SK-N-SH (cell line): ENCODE measurements at regions not wholly inside any gene's neighbourhood (a gene's known extent, or its start where the extent isn't known, plus 50 kb on each side); places are given as distances from the start of the nearest gene placed in this dataset.

Experiments
- CTCF ChIA-PET: fragments of 300-600, 350-600 bp; formaldehyde crosslinking; extraction: SDS; loops from one replicate; lab custom pipeline; 2021; lab: Yijun Ruan, JAX
- POLR2A ChIA-PET: fragments of 350-600 bp; sonication (Branson Sonifier 250); formaldehyde crosslinking; extraction: SDS; loops from one replicate; lab custom pipeline; 2020; ENCODE audit warnings: antibody characterized with exemption, inconsistent platforms; lab: Yijun Ruan, JAX
- DNase-seq: peaks from one replicate; pipeline ENCODE4 v3.0.0; 2012
- H2AFZ ChIP-seq: fragments of 200-600 bp; sonication (generic); 2 replicates; pipeline ENCODE4 v1.8.1; 2016; ENCODE audit warnings: antibody characterized with exemption, mild to moderate bottlenecking, low read depth
- H3F3A ChIP-seq: fragments of 200-600 bp; sonication (generic); replicated peaks from 2 replicates; pipeline ENCODE3; 2016; ENCODE audit warnings: antibody characterized with exemption, mild to moderate bottlenecking; ENCODE audit not compliant: insufficient read depth
- H3K27ac ChIP-seq, 2 experiments: fragments of 200-500 bp in 1 of 2; fragments of 200-600 bp in 1 of 2; sonication (Bioruptor generic) in 1 of 2; sonication (generic), shearing (Covaris generic) in 1 of 2; 2 replicates each; pipeline versions ENCODE4 v1.5.1 to v1.6.1; 2014 to 2016; ENCODE audit warnings: low read depth in 2 of 2, inconsistent platforms in 1 of 2, low read length in 1 of 2, mild to moderate bottlenecking in 1 of 2, mixed read lengths in 1 of 2
- H3K27me3 ChIP-seq: fragments of 200-600 bp; sonication (generic), shearing (Covaris generic); 2 replicates; pipeline ENCODE4 v1.6.1; 2016; ENCODE audit warnings: mixed run types; ENCODE audit not compliant: insufficient read depth
- H3K36me3 ChIP-seq, 2 experiments: fragments of 200-500 bp in 1 of 2; fragments of 200-600 bp in 1 of 2; sonication (Bioruptor generic) in 1 of 2; sonication (generic) in 1 of 2; replicated peaks in 1 of 2; 2 replicates each; pipeline versions ENCODE3 to v1.5.1; 2014 to 2016; ENCODE audit warnings: low read length in 1 of 2, mild to moderate bottlenecking in 1 of 2; ENCODE audit not compliant: insufficient read depth in 2 of 2, control insufficient read depth in 1 of 2
- H3K4me1 ChIP-seq, 2 experiments: fragments of 200-500 bp in 1 of 2; fragments of 200-600 bp in 1 of 2; sonication (Bioruptor generic) in 1 of 2; sonication (generic), shearing (Covaris generic) in 1 of 2; 2 replicates each; pipeline versions ENCODE4 v1.5.1 to v1.6.1; 2014 to 2016; ENCODE audit warnings: low read depth in 1 of 2, low read length in 1 of 2, mixed run types in 1 of 2; ENCODE audit not compliant: insufficient read depth in 2 of 2, control insufficient read depth in 1 of 2
- H3K4me2 ChIP-seq: fragments of 200-600 bp; sonication (generic), shearing (Covaris generic); 2 replicates; pipeline ENCODE4 v1.6.1; 2017; ENCODE audit warnings: mixed run types
- H3K4me3 ChIP-seq, 2 experiments: fragments of 200-500 bp in 1 of 2; fragments of 200-600 bp in 1 of 2; sonication (Bioruptor generic) in 1 of 2; sonication (generic), shearing (Covaris generic) in 1 of 2; 2 replicates each; pipeline versions ENCODE4 v1.5.1 to v1.8.1; 2014 to 2016; ENCODE audit warnings: low read depth in 2 of 2, inconsistent platforms in 1 of 2, low read length in 1 of 2, mild to moderate bottlenecking in 1 of 2, mixed read lengths in 1 of 2, moderate library complexity in 1 of 2
- H3K79me2 ChIP-seq: fragments of 200-600 bp; sonication (generic); 2 replicates; pipeline ENCODE4 v1.8.1; 2017; ENCODE audit warnings: mild to moderate bottlenecking; ENCODE audit not compliant: insufficient read depth
- H3K9ac ChIP-seq: fragments of 200-600 bp; sonication (generic); 2 replicates; pipeline ENCODE4 v1.6.1; 2017; ENCODE audit warnings: mixed run types
- H3K9me2 ChIP-seq: fragments of 200-600 bp; sonication (generic); 2 replicates; pipeline ENCODE4 v1.6.1; 2017; ENCODE audit warnings: mixed run types
- H3K9me3 ChIP-seq: fragments of 200-600 bp; sonication (generic); 2 replicates; pipeline ENCODE4 v1.6.1; 2017; ENCODE audit warnings: mixed run types, mild to moderate bottlenecking, moderate library complexity
- H4K20me1 ChIP-seq: fragments of 200-600 bp; sonication (generic); 2 replicates; pipeline ENCODE4 v1.6.1; 2017; ENCODE audit warnings: mild to moderate bottlenecking, mixed run types; ENCODE audit not compliant: insufficient read depth
- EP300 ChIP-seq, 2 experiments: IDR thresholded peaks; 2 replicates each; pipeline versions ENCODE4 v1.4.0 to v1.6.1; 2012; ENCODE audit warnings: borderline replicate concordance in 1 of 2, low read depth in 1 of 2, low read length in 1 of 2
- FOXJ3 ChIP-seq: sonication (generic); formaldehyde crosslinking; IDR thresholded peaks from 2 replicates; pipeline ENCODE4 v1.5.1; 2020; ENCODE audit warnings: mild to moderate bottlenecking, missing genetic modification reagents
- GATA2 ChIP-seq: sonication (generic); formaldehyde crosslinking; IDR thresholded peaks from 2 replicates; pipeline ENCODE4 v1.5.0; 2020; ENCODE audit warnings: mild to moderate bottlenecking, missing genetic modification reagents
- JUND ChIP-seq: IDR thresholded peaks from 2 replicates; pipeline ENCODE4 v1.4.0; 2012
- MAX ChIP-seq: IDR thresholded peaks from 2 replicates; pipeline ENCODE4 v1.4.0; 2012; ENCODE audit warnings: low read depth
- MXI1 ChIP-seq: IDR thresholded peaks from 2 replicates; pipeline ENCODE4 v1.6.1; 2012; ENCODE audit warnings: mild to moderate bottlenecking, low read depth, low read length, improper control_type of control experiment
- RAD21 ChIP-seq: IDR thresholded peaks from 2 replicates; pipeline ENCODE4 v1.6.1; 2012; ENCODE audit warnings: mild to moderate bottlenecking, low read length
- RCOR1 ChIP-seq: fragments of 150-350 bp; IDR thresholded peaks from 2 replicates; pipeline ENCODE4 v1.6.1; 2017; ENCODE audit warnings: antibody characterized with exemption, low read length
- RFX5 ChIP-seq: IDR thresholded peaks from 2 replicates; pipeline ENCODE4 v1.6.1; 2012; ENCODE audit warnings: mild to moderate bottlenecking, improper control_type of control experiment, low read length
- SIN3A ChIP-seq: IDR thresholded peaks from 2 replicates; pipeline ENCODE4 v1.6.1; 2012; ENCODE audit warnings: low read depth, mild to moderate bottlenecking, low read length, moderate library complexity, borderline replicate concordance
- TAF1 ChIP-seq: IDR thresholded peaks from 2 replicates; pipeline ENCODE4 v1.6.1; 2012; ENCODE audit warnings: low read depth, mild to moderate bottlenecking, low read length, moderate library complexity, borderline replicate concordance
- TCF12 ChIP-seq: IDR thresholded peaks from 2 replicates; pipeline ENCODE4 v1.4.0; 2012
- TEAD4 ChIP-seq: IDR thresholded peaks from 2 replicates; pipeline ENCODE4 v1.4.0; 2012; ENCODE audit warnings: mild to moderate bottlenecking, borderline replicate concordance; ENCODE audit not compliant: insufficient read depth
- WGBS: methylation state at CpG from one replicate; pipeline ENCODE4 v1.1.6; 2017; ENCODE audit warnings: low lambda C conversion rate; 5-methylcytosine and 5-hydroxymethylcytosine counted together
- TF ChIP-seq, protein P1 (sequence below): fragments of 150-350 bp; IDR thresholded peaks from 2 replicates; pipeline ENCODE4 v1.6.1; 2017; ENCODE audit warnings: antibody characterized with exemption, low read length, low read depth, borderline replicate concordance
- TF ChIP-seq, protein P2 (sequence below): IDR thresholded peaks from 2 replicates; pipeline ENCODE4 v1.6.1; 2012; ENCODE audit warnings: mild to moderate bottlenecking, low read depth, low read length, moderate library complexity

DNA sequence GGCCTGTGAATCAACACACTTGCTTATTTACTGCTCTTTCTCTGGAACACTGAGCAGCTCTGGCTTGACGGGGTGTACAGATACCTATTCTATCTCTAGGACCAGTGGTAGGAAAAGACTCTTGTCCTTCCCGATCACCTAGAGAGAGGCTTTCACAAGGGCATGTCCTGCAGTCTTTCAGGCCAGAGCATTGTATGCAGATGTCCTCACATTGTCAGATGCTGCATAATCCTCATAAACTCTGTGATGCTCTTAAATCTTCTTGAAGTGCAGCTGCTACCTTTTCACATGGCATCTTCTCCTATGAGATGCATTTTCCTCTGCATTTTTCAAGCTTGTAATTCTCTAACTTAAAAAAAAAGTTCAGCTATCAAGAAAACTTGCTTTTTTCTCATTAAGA lies 369.4 kb downstream of the OLFM4 start:
- no peaks in the 10 kb centered on the region for H3K9me2 ChIP-seq
- H3F3A ChIP-seq = no peaks in the 10 kb centered on the region
- no peaks in the 10 kb centered on the region for H4K20me1 ChIP-seq
- DNase-seq = no peak
- WGBS = 10% methylated on average over 2 of the region's 2 CpGs
- no peaks in the 10 kb centered on the region for H3K36me3 ChIP-seq
- no peaks in the 10 kb centered on the region for H3K27me3 ChIP-seq
- ChIA-PET CTCF (interaction anchor here (1.6 kb wide), 1 partner anchor 16 kb away, joined by 3 read pairs; no protein-coding TSS in a partner anchor), POLR2A (no interaction called here)
- H3K4me1 ChIP-seq = no peaks in the 10 kb centered on the region
- H3K4me2 ChIP-seq = no peak overlapping the region
- TF ChIP-seq RAD21 (no peak), MAX (no peak), GATA2 (CRISPR knock-in tag) (no peak), TCF12 (no peak), RFX5 (no peak), SIN3A (no peak)
- TF ChIP-seq, protein P1, sequence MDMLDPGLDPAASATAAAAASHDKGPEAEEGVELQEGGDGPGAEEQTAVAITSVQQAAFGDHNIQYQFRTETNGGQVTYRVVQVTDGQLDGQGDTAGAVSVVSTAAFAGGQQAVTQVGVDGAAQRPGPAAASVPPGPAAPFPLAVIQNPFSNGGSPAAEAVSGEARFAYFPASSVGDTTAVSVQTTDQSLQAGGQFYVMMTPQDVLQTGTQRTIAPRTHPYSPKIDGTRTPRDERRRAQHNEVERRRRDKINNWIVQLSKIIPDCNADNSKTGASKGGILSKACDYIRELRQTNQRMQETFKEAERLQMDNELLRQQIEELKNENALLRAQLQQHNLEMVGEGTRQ = no peak
- H3K27ac ChIP-seq = no peak overlapping the region
- H3K4me3 ChIP-seq = no peak overlapping the region
- no peak overlapping the region for H3K9ac ChIP-seq
- H2AFZ ChIP-seq = no peak overlapping the region
- no peaks in the 10 kb centered on the region for H3K79me2 ChIP-seq
- H3K9me3 ChIP-seq = no peaks in the 10 kb centered on the region

GRCh38 chr13:53405616-53406015 lies 377.0 kb downstream of the OLFM4 start:
- no peak overlapping the region for H3K4me3 ChIP-seq
- H3F3A ChIP-seq = no peaks in the 10 kb centered on the region
- ChIA-PET POLR2A (no interaction called here), CTCF (interaction anchor here (0.6 to 1.0 kb wide), 3 partner anchors 19 to 195 kb away, joined by 3 to 4 read pairs (median 3); no protein-coding TSS in a partner anchor)
- no peaks in the 10 kb centered on the region for H3K9me3 ChIP-seq
- WGBS = 21% methylated on average over 8 of the region's 8 CpGs
- TF ChIP-seq, protein P1 = no peak
- no peak for TF ChIP-seq TAF1
- H3K36me3 ChIP-seq = no peaks in the 10 kb centered on the region
- H3K4me2 ChIP-seq = no peak overlapping the region
- no peak overlapping the region for H2AFZ ChIP-seq
- peak; percentile 15 for DNase-seq
- no peaks in the 10 kb centered on the region for H4K20me1 ChIP-seq
- H3K27me3 ChIP-seq = no peaks in the 10 kb centered on the region
- H3K79me2 ChIP-seq = no peaks in the 10 kb centered on the region
- H3K9ac ChIP-seq = no peak overlapping the region
- H3K27ac ChIP-seq = no peak overlapping the region
- H3K9me2 ChIP-seq = no peaks in the 10 kb centered on the region
- peaks cover 0 to 12% of the 10 kb centered on the region in 2 experiments; a peak in 1 of 4 replicates for H3K4me1 ChIP-seq

DNA sequence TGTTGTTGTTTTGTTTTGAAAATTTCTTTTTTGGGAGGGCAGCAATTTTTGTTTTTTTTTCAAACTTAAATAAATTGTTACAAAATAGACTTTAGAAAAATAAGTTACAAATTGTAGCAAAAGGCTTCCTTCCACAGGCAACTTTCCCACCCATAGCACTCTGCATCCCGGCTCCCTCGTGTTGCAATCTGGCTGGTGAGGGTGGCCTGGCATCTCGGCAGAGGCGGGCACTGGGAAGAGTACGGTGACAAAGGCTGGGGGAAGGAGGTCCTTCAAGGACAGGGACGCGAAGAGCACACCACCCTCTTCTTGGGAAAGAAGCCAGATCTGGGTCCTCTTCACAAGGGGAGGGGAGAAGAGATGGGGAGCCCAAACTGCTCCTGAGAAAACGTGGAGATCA lies 379.7 kb downstream of the OLFM4 start:
- Histone ChIP-seq H3K36me3 (no peaks in the 10 kb centered on the region), H3K4me2 (no peak overlapping the region)
- 70% methylated on average over 8 of the region's 8 CpGs for WGBS
- TF ChIP-seq RCOR1 (no peak), EP300 (IDR thresholded peaks at IDR 0.05; ENCODE audit: borderline replicate concordance in 1 of 2, low read depth in 1 of 2, low read length in 1 of 2) (no peak), GATA2 (CRISPR knock-in tag) (no peak), MXI1 (no peak), MAX (no peak), TAF1 (no peak), JUND (no peak), RAD21 (no peak), FOXJ3 (no peak), RFX5 (no peak), TEAD4 (no peak)
- TF ChIP-seq, protein P2, sequence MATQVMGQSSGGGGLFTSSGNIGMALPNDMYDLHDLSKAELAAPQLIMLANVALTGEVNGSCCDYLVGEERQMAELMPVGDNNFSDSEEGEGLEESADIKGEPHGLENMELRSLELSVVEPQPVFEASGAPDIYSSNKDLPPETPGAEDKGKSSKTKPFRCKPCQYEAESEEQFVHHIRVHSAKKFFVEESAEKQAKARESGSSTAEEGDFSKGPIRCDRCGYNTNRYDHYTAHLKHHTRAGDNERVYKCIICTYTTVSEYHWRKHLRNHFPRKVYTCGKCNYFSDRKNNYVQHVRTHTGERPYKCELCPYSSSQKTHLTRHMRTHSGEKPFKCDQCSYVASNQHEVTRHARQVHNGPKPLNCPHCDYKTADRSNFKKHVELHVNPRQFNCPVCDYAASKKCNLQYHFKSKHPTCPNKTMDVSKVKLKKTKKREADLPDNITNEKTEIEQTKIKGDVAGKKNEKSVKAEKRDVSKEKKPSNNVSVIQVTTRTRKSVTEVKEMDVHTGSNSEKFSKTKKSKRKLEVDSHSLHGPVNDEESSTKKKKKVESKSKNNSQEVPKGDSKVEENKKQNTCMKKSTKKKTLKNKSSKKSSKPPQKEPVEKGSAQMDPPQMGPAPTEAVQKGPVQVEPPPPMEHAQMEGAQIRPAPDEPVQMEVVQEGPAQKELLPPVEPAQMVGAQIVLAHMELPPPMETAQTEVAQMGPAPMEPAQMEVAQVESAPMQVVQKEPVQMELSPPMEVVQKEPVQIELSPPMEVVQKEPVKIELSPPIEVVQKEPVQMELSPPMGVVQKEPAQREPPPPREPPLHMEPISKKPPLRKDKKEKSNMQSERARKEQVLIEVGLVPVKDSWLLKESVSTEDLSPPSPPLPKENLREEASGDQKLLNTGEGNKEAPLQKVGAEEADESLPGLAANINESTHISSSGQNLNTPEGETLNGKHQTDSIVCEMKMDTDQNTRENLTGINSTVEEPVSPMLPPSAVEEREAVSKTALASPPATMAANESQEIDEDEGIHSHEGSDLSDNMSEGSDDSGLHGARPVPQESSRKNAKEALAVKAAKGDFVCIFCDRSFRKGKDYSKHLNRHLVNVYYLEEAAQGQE = no peak
- TF ChIP-seq, all 33 proteins: peak for 0
- Histone ChIP-seq H3K9ac (no peak overlapping the region), H3K9me3 (no peaks in the 10 kb centered on the region), H3K9me2 (no peaks in the 10 kb centered on the region), H3K4me1 (peaks cover 0 to 12% of the 10 kb centered on the region in 2 experiments; a peak in 1 of 4 replicates), H3F3A (no peaks in the 10 kb centered on the region), H2AFZ (no peak overlapping the region), H3K79me2 (no peaks in the 10 kb centered on the region), H3K4me3 (no peak overlapping the region), H3K27ac (no peak overlapping the region), H3K27me3 (no peaks in the 10 kb centered on the region), H4K20me1 (no peaks in the 10 kb centered on the region)
- ChIA-PET CTCF (no interaction called here), POLR2A (no interaction called here)
- DNase-seq = no peak
